ENCODE measurements at regions not wholly inside any gene's neighbourhood (a gene's known extent, or its start where the extent isn't known, plus 50 kb on each side); places are given as distances from the start of the nearest gene placed in this dataset.

GRCh38 chr12:75670216-75670615, 158.8 kb upstream of the KRR1 start:
- Histone ChIP-seq H3K4me3 (ENCODE audit: low read depth, low read length) (no peak overlapping the region), H3K27me3 (ENCODE audit: control insufficient read depth, insufficient read depth, low read length) (no peaks in the 10 kb centered on the region), H3K36me3 (ENCODE audit: control insufficient read depth, insufficient read depth, low read length) (no peaks in the 10 kb centered on the region)
- DNase-seq (ENCODE audit: low read depth) = no peak
- TF ChIP-seq CTCF (IDR thresholded peaks at IDR 0.05; ENCODE audit: insufficient read depth, low read length, poor library complexity, severe bottlenecking) = no peak

GRCh38 chr12:75666939-75667334, 155.5 kb upstream of the KRR1 start:
- Histone ChIP-seq H3K4me3 (ENCODE audit: low read depth, low read length) (no peak overlapping the region), H3K27me3 (ENCODE audit: control insufficient read depth, insufficient read depth, low read length) (no peaks in the 10 kb centered on the region), H3K36me3 (ENCODE audit: control insufficient read depth, insufficient read depth, low read length) (no peaks in the 10 kb centered on the region)
- DNase-seq (ENCODE audit: low read depth) = no peak
- TF ChIP-seq CTCF (IDR thresholded peaks at IDR 0.05; ENCODE audit: insufficient read depth, low read length, poor library complexity, severe bottlenecking) = no peak

GRCh38 chr12:75666126-75666938, 154.9 kb upstream of the KRR1 start:
- no peaks in the 10 kb centered on the region for H3K36me3 ChIP-seq (ENCODE audit: control insufficient read depth, insufficient read depth, low read length)
- no peak overlapping the region for H3K4me3 ChIP-seq (ENCODE audit: low read depth, low read length)
- DNase-seq (ENCODE audit: low read depth) = peak; percentile 10
- no peaks in the 10 kb centered on the region for H3K27me3 ChIP-seq (ENCODE audit: control insufficient read depth, insufficient read depth, low read length)
- TF ChIP-seq CTCF (IDR thresholded peaks at IDR 0.05; ENCODE audit: insufficient read depth, low read length, poor library complexity, severe bottlenecking) = no peak

- TF ChIP-seq CTCF (IDR thresholded peaks at IDR 0.05; ENCODE audit: insufficient read depth, low read length, poor library complexity, severe bottlenecking) = no peak
- Histone ChIP-seq H3K27me3 (ENCODE audit: control insufficient read depth, insufficient read depth, low read length) (no peaks in the 10 kb centered on the region), H3K4me3 (ENCODE audit: low read depth, low read length) (no peak overlapping the region), H3K36me3 (ENCODE audit: control insufficient read depth, insufficient read depth, low read length) (no peaks in the 10 kb centered on the region)
- DNase-seq (ENCODE audit: low read depth) = no peak
Observed at GRCh38 chr12:75665216-75665615, 153.8 kb upstream of the KRR1 start.

GRCh38 chr12:75662511-75663159, 151.2 kb upstream of the KRR1 start:
- no peak overlapping the region for H3K4me3 ChIP-seq (ENCODE audit: low read depth, low read length)
- H3K27me3 ChIP-seq (ENCODE audit: control insufficient read depth, insufficient read depth, low read length) = no peaks in the 10 kb centered on the region
- DNase-seq (ENCODE audit: low read depth) = no peak
- no peaks in the 10 kb centered on the region for H3K36me3 ChIP-seq (ENCODE audit: control insufficient read depth, insufficient read depth, low read length)
- no peak for TF ChIP-seq CTCF (IDR thresholded peaks at IDR 0.05; ENCODE audit: insufficient read depth, low read length, poor library complexity, severe bottlenecking)

All from kidney epithelial cell (primary cell).